GM12892 (cell line): ENCODE measurements at regions not wholly inside any gene's neighbourhood (a gene's known extent, or its start where the extent isn't known, plus 50 kb on each side); places are given as distances from the start of the nearest gene placed in this dataset.

Source experiments
- POLR2A ChIP-seq: IDR thresholded peaks from 2 replicates; pipeline ENCODE4 v1.6.1; 2011; ENCODE audit warnings: low read depth, low read length, control low read depth
- POLR2AphosphoS5 ChIP-seq: IDR thresholded peaks from 2 replicates; pipeline ENCODE4 v1.6.1; 2011; ENCODE audit warnings: low read depth, low read length, control low read depth
- TAF1 ChIP-seq: IDR thresholded peaks from 2 replicates; pipeline ENCODE4 v1.6.1; 2011; ENCODE audit warnings: low read depth, mild to moderate bottlenecking, control low read depth, low read length, borderline replicate concordance

DNA sequence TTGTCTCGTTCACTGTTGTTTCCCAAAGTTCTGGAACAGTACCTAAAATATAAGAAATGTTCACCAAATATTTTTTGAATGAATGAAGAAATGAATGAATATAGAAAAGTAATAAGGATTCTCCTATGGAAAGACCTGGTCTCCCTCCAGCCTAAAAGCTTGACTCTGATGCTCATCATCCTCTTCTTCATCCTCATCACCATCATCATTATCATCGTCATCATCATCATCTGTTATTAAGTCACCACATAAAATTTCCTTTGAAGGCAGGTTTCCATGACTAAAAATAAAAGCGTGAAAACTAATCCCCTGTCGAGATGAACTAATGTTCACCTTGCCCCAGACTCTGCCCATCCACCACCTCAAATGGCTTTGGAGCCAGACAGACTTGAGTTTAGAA, 181.4 kb upstream of the PRNP start:
- TF ChIP-seq POLR2A = no peak
- TF ChIP-seq TAF1 = no peak
- TF ChIP-seq POLR2AphosphoS5 = no peak
